ENCODE measurements at regions not wholly inside any gene's neighbourhood (a gene's known extent, or its start where the extent isn't known, plus 50 kb on each side); places are given as distances from the start of the nearest gene placed in this dataset.

GRCh38 chr17:52237151-52237550, 78.6 kb upstream of the CA10 start:
- intact Hi-C loops (cut with DNase I; ENCODE audit: low total_unique reads) (no loop called here), in situ Hi-C loops (cut with MboI; ENCODE audit: low sequenced_read_pairs in 4 of 4) (loop anchor here in 1 of 4 donors (10.0 kb wide), 1 partner anchor 62 kb away; no protein-coding TSS in a partner anchor)
- no peak for ATAC-seq
- DNase-seq: no peak
- no peak overlapping the region for H3K27ac ChIP-seq
- no peaks in the 10 kb centered on the region for H3K36me3 ChIP-seq
- no peaks in the 10 kb centered on the region for H3K4me1 ChIP-seq
- no peaks in the 10 kb centered on the region for H3K9me3 ChIP-seq
- no peak overlapping the region for H3K4me3 ChIP-seq
- no peak for TF ChIP-seq CTCF (IDR thresholded peaks at IDR 0.05 in 4 of 5, conservative IDR thresholded peaks at IDR 0.05 in 1 of 5)
- TF ChIP-seq POLR2A (IDR thresholded peaks at IDR 0.05): no peak
- H3K27me3 ChIP-seq: no peaks in the 10 kb centered on the region

- intact Hi-C loops (cut with DNase I; ENCODE audit: low total_unique reads): no loop called here
- Histone ChIP-seq H3K4me3 (no peak overlapping the region), H3K9me3 (no peaks in the 10 kb centered on the region), H3K27ac (no peak overlapping the region), H3K27me3 (no peaks in the 10 kb centered on the region), H3K36me3 (no peaks in the 10 kb centered on the region), H3K4me1 (no peaks in the 10 kb centered on the region)
- DNase-seq (no peak), ATAC-seq (no peak)
- TF ChIP-seq CTCF (IDR thresholded peaks at IDR 0.05 in 4 of 5, conservative IDR thresholded peaks at IDR 0.05 in 1 of 5) (no peak), POLR2A (IDR thresholded peaks at IDR 0.05) (no peak)
- in situ Hi-C loops (cut with MboI; ENCODE audit: low sequenced_read_pairs in 4 of 4): loop anchor here in 1 of 4 donors (10.0 kb wide), 1 partner anchor 61 kb away; no protein-coding TSS in a partner anchor
Measured at GRCh38 chr17:52235516-52235915, 77.0 kb upstream of the CA10 start.

- ATAC-seq (no peak), DNase-seq (no peak)
- H3K4me1 ChIP-seq: no peaks in the 10 kb centered on the region
- H3K9me3 ChIP-seq: no peaks in the 10 kb centered on the region
- H3K4me3 ChIP-seq: no peak overlapping the region
- H3K36me3 ChIP-seq: no peaks in the 10 kb centered on the region
- no peak for TF ChIP-seq CTCF (IDR thresholded peaks at IDR 0.05 in 4 of 5, conservative IDR thresholded peaks at IDR 0.05 in 1 of 5)
- TF ChIP-seq POLR2A (IDR thresholded peaks at IDR 0.05): no peak
- H3K27me3 ChIP-seq: no peaks in the 10 kb centered on the region
- no peak overlapping the region for H3K27ac ChIP-seq
- intact Hi-C loops (cut with DNase I; ENCODE audit: low total_unique reads) (no loop called here), in situ Hi-C loops (cut with MboI; ENCODE audit: low sequenced_read_pairs in 4 of 4) (loop anchor here in 1 of 4 donors (10.0 kb wide), 1 partner anchor 59 kb away; no protein-coding TSS in a partner anchor)
Measured at GRCh38 chr17:52233632-52234031, 75.1 kb upstream of the CA10 start.

GRCh38 chr17:52233176-52233575, 74.7 kb upstream of the CA10 start:
- no peaks in the 10 kb centered on the region for H3K9me3 ChIP-seq
- no peak for TF ChIP-seq POLR2A (IDR thresholded peaks at IDR 0.05)
- H3K4me3 ChIP-seq: no peak overlapping the region
- DNase-seq (no peak), ATAC-seq (no peak)
- H3K27ac ChIP-seq: no peak overlapping the region
- no peaks in the 10 kb centered on the region for H3K36me3 ChIP-seq
- H3K4me1 ChIP-seq: no peaks in the 10 kb centered on the region
- in situ Hi-C loops (cut with MboI; ENCODE audit: low sequenced_read_pairs in 4 of 4): loop anchor here in 1 of 4 donors (10.0 kb wide), 1 partner anchor 58 kb away; no protein-coding TSS in a partner anchor
- intact Hi-C loops (cut with DNase I; ENCODE audit: low total_unique reads): no loop called here
- no peaks in the 10 kb centered on the region for H3K27me3 ChIP-seq

- H3K36me3 ChIP-seq: no peaks in the 10 kb centered on the region
- intact Hi-C loops (cut with DNase I; ENCODE audit: low total_unique reads): loop anchor here (10.0 kb wide), 1 partner anchor 64 kb away; no protein-coding TSS in a partner anchor
- no peak overlapping the region for H3K4me3 ChIP-seq
- no peak for TF ChIP-seq CTCF (IDR thresholded peaks at IDR 0.05 in 4 of 5, conservative IDR thresholded peaks at IDR 0.05 in 1 of 5)
- TF ChIP-seq POLR2A (IDR thresholded peaks at IDR 0.05): no peak
- ATAC-seq (no peak), DNase-seq (no peak)
- H3K27ac ChIP-seq: no peak overlapping the region
- in situ Hi-C loops (cut with MboI; ENCODE audit: low sequenced_read_pairs in 4 of 4): no loop called here
- H3K4me1 ChIP-seq: no peaks in the 10 kb centered on the region
- H3K9me3 ChIP-seq: no peaks in the 10 kb centered on the region
- H3K27me3 ChIP-seq: no peaks in the 10 kb centered on the region
Measured at GRCh38 chr17:52228823-52229222, 70.3 kb upstream of the CA10 start.
